PFSK-1 (cell line): ENCODE measurements at regions not wholly inside any gene's neighbourhood (a gene's known extent, or its start where the extent isn't known, plus 50 kb on each side); places are given as distances from the start of the nearest gene placed in this dataset.

Experiments
- FOXP2 ChIP-seq: optimal IDR thresholded peaks from 2 replicates; pipeline ENCODE3; 2011; ENCODE audit warnings: borderline replicate concordance, control low read depth, inconsistent platforms; ENCODE audit not compliant: insufficient read depth; ENCODE audit errors: extremely low read length, extremely low read depth
- POLR2AphosphoS5 ChIP-seq: IDR thresholded peaks from 2 replicates; pipeline ENCODE4 v1.6.1; 2012; ENCODE audit warnings: low read depth, mild to moderate bottlenecking, control low read depth, low read length, moderate library complexity
- SIN3A ChIP-seq: IDR thresholded peaks from 2 replicates; pipeline ENCODE4 v1.6.1; 2012; ENCODE audit warnings: mild to moderate bottlenecking, low read length, moderate library complexity, borderline replicate concordance; ENCODE audit not compliant: insufficient read depth
- TAF1 ChIP-seq: IDR thresholded peaks from 2 replicates; pipeline ENCODE4 v1.6.1; 2012; ENCODE audit warnings: low read length, control low read depth, borderline replicate concordance; ENCODE audit not compliant: insufficient read depth
- TF ChIP-seq, protein P1 (sequence below), 2 experiments: IDR thresholded peaks; 2 replicates each; pipeline versions ENCODE4 v1.6.1 to v1.8.0; 2011 to 2012; ENCODE audit warnings: low read depth in 2 of 2, low read length in 2 of 2, control low read depth in 1 of 2, inconsistent platforms in 1 of 2, mild to moderate bottlenecking in 1 of 2, moderate library complexity in 1 of 2; ENCODE audit not compliant: insufficient read depth in 1 of 2

DNA sequence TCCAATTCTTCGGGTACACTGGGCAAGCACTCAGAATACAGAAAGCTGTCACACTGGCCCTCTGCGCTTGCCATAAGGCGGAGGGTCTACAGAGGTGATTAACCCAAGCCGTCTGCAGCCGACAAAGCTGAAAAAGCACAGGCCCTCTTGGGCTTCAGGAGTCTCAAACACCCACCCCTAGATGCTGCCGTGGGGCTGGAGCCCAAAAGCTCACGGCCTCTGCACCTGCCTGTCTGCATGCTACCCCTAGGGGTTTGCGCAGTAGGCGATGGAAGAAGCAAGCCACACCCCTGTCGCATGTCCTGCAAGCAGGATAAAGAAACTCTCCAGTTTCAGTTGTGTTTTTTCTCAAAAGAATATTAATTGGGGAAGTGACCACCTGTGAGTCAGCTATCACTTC lies 118.8 kb upstream of the PLEKHA5 start:
- TF ChIP-seq TAF1 = no peak
- TF ChIP-seq, protein P1, sequence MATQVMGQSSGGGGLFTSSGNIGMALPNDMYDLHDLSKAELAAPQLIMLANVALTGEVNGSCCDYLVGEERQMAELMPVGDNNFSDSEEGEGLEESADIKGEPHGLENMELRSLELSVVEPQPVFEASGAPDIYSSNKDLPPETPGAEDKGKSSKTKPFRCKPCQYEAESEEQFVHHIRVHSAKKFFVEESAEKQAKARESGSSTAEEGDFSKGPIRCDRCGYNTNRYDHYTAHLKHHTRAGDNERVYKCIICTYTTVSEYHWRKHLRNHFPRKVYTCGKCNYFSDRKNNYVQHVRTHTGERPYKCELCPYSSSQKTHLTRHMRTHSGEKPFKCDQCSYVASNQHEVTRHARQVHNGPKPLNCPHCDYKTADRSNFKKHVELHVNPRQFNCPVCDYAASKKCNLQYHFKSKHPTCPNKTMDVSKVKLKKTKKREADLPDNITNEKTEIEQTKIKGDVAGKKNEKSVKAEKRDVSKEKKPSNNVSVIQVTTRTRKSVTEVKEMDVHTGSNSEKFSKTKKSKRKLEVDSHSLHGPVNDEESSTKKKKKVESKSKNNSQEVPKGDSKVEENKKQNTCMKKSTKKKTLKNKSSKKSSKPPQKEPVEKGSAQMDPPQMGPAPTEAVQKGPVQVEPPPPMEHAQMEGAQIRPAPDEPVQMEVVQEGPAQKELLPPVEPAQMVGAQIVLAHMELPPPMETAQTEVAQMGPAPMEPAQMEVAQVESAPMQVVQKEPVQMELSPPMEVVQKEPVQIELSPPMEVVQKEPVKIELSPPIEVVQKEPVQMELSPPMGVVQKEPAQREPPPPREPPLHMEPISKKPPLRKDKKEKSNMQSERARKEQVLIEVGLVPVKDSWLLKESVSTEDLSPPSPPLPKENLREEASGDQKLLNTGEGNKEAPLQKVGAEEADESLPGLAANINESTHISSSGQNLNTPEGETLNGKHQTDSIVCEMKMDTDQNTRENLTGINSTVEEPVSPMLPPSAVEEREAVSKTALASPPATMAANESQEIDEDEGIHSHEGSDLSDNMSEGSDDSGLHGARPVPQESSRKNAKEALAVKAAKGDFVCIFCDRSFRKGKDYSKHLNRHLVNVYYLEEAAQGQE (IDR thresholded peaks at IDR 0.05; ENCODE audit: insufficient read depth in 1 of 2, low read depth in 2 of 2, low read length in 2 of 2) = no peak
- TF ChIP-seq POLR2AphosphoS5 = no peak
- no peak for TF ChIP-seq FOXP2
- TF ChIP-seq SIN3A = no peak
